DOHH2 (cell line): ENCODE measurements at regions not wholly inside any gene's neighbourhood (a gene's known extent, or its start where the extent isn't known, plus 50 kb on each side); places are given as distances from the start of the nearest gene placed in this dataset.

Source experiments
- H3F3A ChIP-seq: fragments of 200-600 bp; sonication (generic), shearing (Covaris generic); 2 replicates; pipeline ENCODE4 v1.6.0; 2016; ENCODE audit warnings: antibody characterized with exemption, mild to moderate bottlenecking; ENCODE audit not compliant: control insufficient read depth, insufficient read depth
- H3K27ac ChIP-seq: fragments of 200-600 bp; sonication (generic); 2 replicates; pipeline ENCODE4 v1.5.1; 2014; ENCODE audit warnings: low read depth, mild to moderate bottlenecking, low read length, moderate library complexity
- H3K27me3 ChIP-seq: fragments of 200-600 bp; sonication (generic); 2 replicates; pipeline ENCODE4 v1.6.1; 2014; ENCODE audit warnings: mild to moderate bottlenecking, low read length, mixed read lengths; ENCODE audit not compliant: control insufficient read depth
- H3K36me3 ChIP-seq: fragments of 200-600 bp; sonication (generic); 2 replicates; pipeline ENCODE4 v1.6.1; 2014; ENCODE audit warnings: mild to moderate bottlenecking, low read length, moderate library complexity, mixed read lengths; ENCODE audit not compliant: control insufficient read depth
- H3K4me1 ChIP-seq: fragments of 200-600 bp; sonication (generic); 2 replicates; pipeline ENCODE4 v1.6.1; 2014; ENCODE audit warnings: mild to moderate bottlenecking, low read length, mixed read lengths; ENCODE audit not compliant: control insufficient read depth
- H3K4me2 ChIP-seq: fragments of 200-600 bp; sonication (generic); 2 replicates; pipeline ENCODE4 v1.6.0; 2014; ENCODE audit warnings: mild to moderate bottlenecking, low read length, moderate library complexity
- H3K4me3 ChIP-seq: fragments of 200-600 bp; sonication (generic); 2 replicates; pipeline ENCODE4 v1.5.1; 2014; ENCODE audit warnings: mild to moderate bottlenecking, low read length, mixed read lengths
- H3K79me2 ChIP-seq: fragments of 200-600 bp; sonication (generic); 2 replicates; pipeline ENCODE4 v1.6.1; 2014; ENCODE audit warnings: mild to moderate bottlenecking, low read length, mixed read lengths; ENCODE audit not compliant: control insufficient read depth
- H3K9me2 ChIP-seq: fragments of 200-600 bp; sonication (generic); replicated peaks from 2 replicates; pipeline ENCODE4 v1.6.1; 2014; ENCODE audit warnings: mild to moderate bottlenecking, low read length, mixed read lengths; ENCODE audit not compliant: control insufficient read depth
- H3K9me3 ChIP-seq: fragments of 200-600 bp; sonication (generic); 2 replicates; pipeline ENCODE4 v1.6.1; 2014; ENCODE audit warnings: antibody characterized with exemption, low read length, mixed read lengths; ENCODE audit not compliant: control insufficient read depth, insufficient read depth
- H4K20me1 ChIP-seq: fragments of 200-600 bp; sonication (generic); 2 replicates; pipeline ENCODE4 v1.6.0; 2014; ENCODE audit warnings: low read depth, mild to moderate bottlenecking, antibody characterized with exemption, low read length, moderate library complexity; ENCODE audit not compliant: control insufficient read depth, insufficient read depth
- CTCF ChIP-seq: fragments of 200-600 bp; sonication (generic); IDR thresholded peaks from one replicate; pipeline ENCODE4 v1.5.1; 2014; ENCODE audit warnings: antibody characterized with exemption, mild to moderate bottlenecking, low read depth, low read length; ENCODE audit not compliant: poor library complexity, severe bottlenecking
- EZH2phosphoT487 ChIP-seq: fragments of 200-600 bp; sonication (generic); IDR thresholded peaks from 2 replicates; pipeline ENCODE4 v1.6.1; 2017; ENCODE audit warnings: borderline replicate concordance, mild to moderate bottlenecking, antibody characterized with exemption, low read length, moderate library complexity, mixed read lengths

GRCh38 chr4:170526471-170526870, 436.7 kb upstream of the AADAT start:
- no peak overlapping the region for H3K27ac ChIP-seq
- no peaks in the 10 kb centered on the region for H4K20me1 ChIP-seq
- H3K4me2 ChIP-seq, result no peak overlapping the region
- no peaks in the 10 kb centered on the region for H3K9me3 ChIP-seq
- no peaks in the 10 kb centered on the region for H3F3A ChIP-seq
- no peak overlapping the region for H3K4me3 ChIP-seq
- no peaks in the 10 kb centered on the region for H3K4me1 ChIP-seq
- no peaks in the 10 kb centered on the region for H3K9me2 ChIP-seq
- H3K79me2 ChIP-seq, result no peaks in the 10 kb centered on the region
- TF ChIP-seq EZH2phosphoT487 (no peak), CTCF (no peak)
- H3K36me3 ChIP-seq, result no peaks in the 10 kb centered on the region
- no peaks in the 10 kb centered on the region for H3K27me3 ChIP-seq

- no peaks in the 10 kb centered on the region for H4K20me1 ChIP-seq
- no peaks in the 10 kb centered on the region for H3K4me1 ChIP-seq
- no peaks in the 10 kb centered on the region for H3K9me3 ChIP-seq
- no peak overlapping the region for H3K27ac ChIP-seq
- H3K79me2 ChIP-seq, result no peaks in the 10 kb centered on the region
- no peak overlapping the region for H3K4me3 ChIP-seq
- no peaks in the 10 kb centered on the region for H3K36me3 ChIP-seq
- no peaks in the 10 kb centered on the region for H3K9me2 ChIP-seq
- no peak for TF ChIP-seq CTCF
- TF ChIP-seq EZH2phosphoT487, result no peak
- no peaks in the 10 kb centered on the region for H3K27me3 ChIP-seq
- no peak overlapping the region for H3K4me2 ChIP-seq
- H3F3A ChIP-seq, result no peaks in the 10 kb centered on the region
These were observed 432.7 kb upstream of the AADAT start for GRCh38 chr4:170522427-170522970.

GRCh38 chr4:170497689-170498088, 407.9 kb upstream of the AADAT start:
- Histone ChIP-seq H3K4me1 (no peaks in the 10 kb centered on the region), H3K4me2 (no peak overlapping the region)
- TF ChIP-seq CTCF (no peak), EZH2phosphoT487 (no peak)

More at GRCh38 chr4:170497689-170498088, 407.9 kb upstream of the AADAT start:
- Histone ChIP-seq H3K4me3 (no peak overlapping the region), H3K27me3 (no peaks in the 10 kb centered on the region), H3K9me3 (no peaks in the 10 kb centered on the region), H3K36me3 (no peaks in the 10 kb centered on the region), H4K20me1 (no peaks in the 10 kb centered on the region), H3F3A (no peaks in the 10 kb centered on the region), H3K79me2 (no peaks in the 10 kb centered on the region), H3K9me2 (no peaks in the 10 kb centered on the region), H3K27ac (no peak overlapping the region)
